Mesodermal cell (in vitro differentiated cells): ENCODE measurements at regions not wholly inside any gene's neighbourhood (a gene's known extent, or its start where the extent isn't known, plus 50 kb on each side); places are given as distances from the start of the nearest gene placed in this dataset.
"Not testable (repeated sequence)": the region's sequence is repeated elsewhere in the genome, so short reads cannot be mapped to it uniquely, and the experiment has no call there.

Source experiments
- H3K27ac ChIP-seq: 2 replicates; pipeline ENCODE4 v1.7.0; 2013; ENCODE audit warnings: mild to moderate bottlenecking, low read depth, low read length, moderate library complexity; ENCODE audit not compliant: severe bottlenecking
- H3K36me3 ChIP-seq: 2 replicates; pipeline ENCODE4 v1.7.1; 2013; ENCODE audit warnings: mild to moderate bottlenecking, low read length, moderate library complexity; ENCODE audit not compliant: control insufficient read depth, insufficient read depth
- H3K4me1 ChIP-seq: one replicate; pipeline ENCODE4 v1.7.1; 2013; ENCODE audit warnings: mild to moderate bottlenecking, low read length; ENCODE audit not compliant: insufficient read depth, control insufficient read depth, poor library complexity, severe bottlenecking
- H3K4me3 ChIP-seq: 2 replicates; pipeline ENCODE4 v1.7.0; 2013; ENCODE audit warnings: low read length, control low read depth, mild to moderate bottlenecking; ENCODE audit not compliant: insufficient read depth, poor library complexity, severe bottlenecking; ENCODE audit errors: extremely low read depth
- H3K9me3 ChIP-seq: 2 replicates; pipeline ENCODE4 v1.7.1; 2013; ENCODE audit warnings: mild to moderate bottlenecking, low read length, moderate library complexity; ENCODE audit not compliant: control insufficient read depth
- WGBS, 2 experiments: methylation state at CpG; one replicate each; pipeline ENCODE4 v1.1.5; 2013; ENCODE audit warnings: missing lambda C conversion rate in 2 of 2; ENCODE audit not compliant: insufficient coverage in 2 of 2; 5-methylcytosine and 5-hydroxymethylcytosine counted together

DNA sequence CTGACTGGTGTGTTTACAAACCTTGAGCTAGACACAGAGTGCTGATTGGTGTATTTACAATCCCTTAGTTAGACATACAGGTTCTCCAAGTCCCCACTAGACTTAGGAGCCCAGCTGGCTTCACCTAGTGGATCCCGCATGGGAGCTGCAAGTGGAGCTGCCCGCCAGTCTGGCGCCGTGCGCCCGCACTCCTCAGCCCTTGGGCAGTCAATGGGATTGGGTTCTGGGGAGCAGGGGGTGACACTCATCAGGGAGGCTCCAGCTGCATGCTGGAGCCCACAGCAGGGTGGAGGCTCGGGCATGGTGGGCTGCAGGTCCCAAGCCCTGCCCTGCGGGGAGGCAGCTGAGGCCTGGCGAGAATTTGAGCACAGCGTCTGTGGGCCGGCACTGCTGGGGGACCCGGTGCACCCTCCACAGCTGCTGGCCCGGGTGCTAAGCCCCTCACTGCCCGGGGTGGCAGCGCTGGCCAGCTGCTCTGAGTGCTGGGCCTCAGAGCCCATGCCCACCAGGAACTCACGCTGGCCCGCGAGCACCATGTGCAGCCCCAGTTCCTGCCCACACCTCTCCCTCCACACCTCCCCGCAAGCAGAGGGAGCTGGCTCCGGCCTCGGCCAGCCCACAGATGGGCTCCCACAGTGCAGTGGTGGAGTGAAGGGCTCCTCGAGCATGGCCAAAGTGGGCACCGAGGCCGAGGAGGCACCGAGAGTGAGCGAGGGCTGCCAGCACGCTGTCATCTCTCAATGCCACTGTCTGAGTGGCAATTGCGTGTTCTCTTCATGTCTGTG lies 290.6 kb upstream of the RGPD4 start:
- 92 to 95% methylated on average over 9 to 25 of the region's 28 CpGs for WGBS, 2 experiments
- H3K27ac ChIP-seq, H3K36me3 ChIP-seq, H3K9me3 ChIP-seq, H3K4me1 ChIP-seq, H3K4me3 ChIP-seq: not testable (repeated sequence)

DNA sequence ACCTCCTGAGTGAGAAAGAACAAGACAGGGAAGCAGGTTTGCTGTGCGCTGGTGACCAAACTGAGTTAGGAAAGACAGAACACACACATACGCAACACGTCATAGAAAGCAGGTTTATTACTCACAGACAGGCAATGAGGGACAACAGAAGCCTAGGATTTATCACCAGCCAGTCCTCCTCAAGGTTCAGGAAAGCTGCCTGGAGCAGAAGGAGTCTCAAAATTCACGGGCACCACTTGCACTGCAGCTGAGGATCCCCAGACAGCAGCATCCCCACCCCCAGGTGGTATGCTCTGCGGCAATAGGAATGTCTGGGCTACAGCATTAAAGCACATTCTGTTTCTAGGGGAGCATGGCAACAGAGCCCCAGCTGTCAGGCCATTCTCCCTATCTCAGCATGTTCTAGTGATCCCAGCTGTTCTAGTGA lies 284.4 kb upstream of the RGPD4 start:
- Histone ChIP-seq H3K4me3 (no peak overlapping the region), H3K36me3 (no peaks in the 10 kb centered on the region), H3K9me3 (no peaks in the 10 kb centered on the region), H3K27ac (no peak overlapping the region), H3K4me1 (no peaks in the 10 kb centered on the region)
- 75 to 83% methylated on average over 4 to 5 of the region's 5 CpGs for WGBS, 2 experiments

DNA sequence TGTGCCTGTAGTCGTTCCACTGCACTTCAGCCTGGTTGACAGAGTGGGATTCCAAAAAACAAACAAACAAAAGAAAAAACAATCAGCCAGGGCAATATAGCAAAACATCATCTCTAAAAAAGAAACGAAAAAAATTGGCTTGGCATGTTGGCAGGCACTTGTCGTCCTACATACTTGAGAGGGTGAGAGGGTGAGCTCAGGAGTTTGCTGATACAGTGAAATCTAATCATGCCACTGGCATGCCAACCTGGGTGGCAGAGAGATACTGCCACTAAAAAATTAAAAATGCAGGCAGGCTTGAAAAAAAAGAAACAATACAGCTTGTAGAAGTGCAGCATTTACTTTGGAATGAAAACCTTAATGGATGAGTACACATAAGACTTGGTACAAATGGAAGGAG lies 282.9 kb upstream of the RGPD4 start:
- Histone ChIP-seq H3K4me1 (no peaks in the 10 kb centered on the region), H3K27ac (no peak overlapping the region), H3K36me3 (no peaks in the 10 kb centered on the region), H3K4me3 (no peak overlapping the region), H3K9me3 (no peaks in the 10 kb centered on the region)
- WGBS, 2 experiments = 76% methylated on average over 2 of the region's 3 CpGs; no CpG with 5 or more reads in 1 of the 2 experiments

DNA sequence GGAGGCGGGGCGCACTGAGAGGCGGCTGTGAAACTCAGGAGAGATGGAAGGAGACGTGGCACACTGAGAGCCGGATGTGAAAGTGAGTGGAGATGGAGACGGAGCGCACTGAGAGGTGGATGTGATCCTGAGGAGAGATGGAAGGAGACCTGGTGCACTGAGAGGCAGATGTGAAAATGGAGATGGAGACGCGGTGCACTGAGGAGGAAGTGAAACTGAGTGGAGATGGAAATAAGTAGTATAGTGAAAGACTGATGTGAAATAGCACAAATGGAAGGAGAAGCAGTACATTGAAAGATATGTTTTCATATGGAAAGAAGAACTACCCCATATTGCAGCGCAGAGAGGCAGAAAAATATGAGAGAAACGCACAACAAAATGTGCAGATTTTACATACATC lies 281.6 kb upstream of the RGPD4 start:
- 88 to 96% methylated on average over 9 of the region's 11 CpGs for WGBS, 2 experiments
- no peak overlapping the region for H3K27ac ChIP-seq
- H3K4me3 ChIP-seq = no peak overlapping the region
- no peaks in the 10 kb centered on the region for H3K9me3 ChIP-seq
- no peaks in the 10 kb centered on the region for H3K36me3 ChIP-seq
- H3K4me1 ChIP-seq = no peaks in the 10 kb centered on the region

DNA sequence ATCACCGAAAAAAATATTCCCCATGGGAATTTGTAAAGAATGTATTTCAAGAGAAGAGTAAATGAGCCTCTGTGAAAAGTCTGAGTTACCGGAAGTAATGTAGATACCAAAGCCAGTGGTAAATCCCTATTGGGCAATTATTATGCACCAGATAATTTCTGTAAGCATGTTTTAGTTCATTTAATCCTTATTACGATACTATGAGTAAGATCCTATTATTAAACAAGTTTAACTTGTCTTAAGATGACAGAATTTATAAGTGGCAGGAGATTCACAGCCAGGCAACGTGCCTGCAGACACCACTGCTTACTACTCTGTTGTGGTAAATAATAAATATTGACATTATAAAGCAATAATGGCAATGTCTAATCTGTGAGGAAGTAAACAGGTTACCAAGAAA lies 280.8 kb upstream of the RGPD4 start:
- Histone ChIP-seq H3K4me3 (no peak overlapping the region), H3K9me3 (no peaks in the 10 kb centered on the region), H3K4me1 (no peaks in the 10 kb centered on the region), H3K36me3 (no peaks in the 10 kb centered on the region), H3K27ac (no peak overlapping the region)
- 86 to 100% methylated on average over 1 of the region's 4 CpGs for WGBS, 2 experiments

DNA sequence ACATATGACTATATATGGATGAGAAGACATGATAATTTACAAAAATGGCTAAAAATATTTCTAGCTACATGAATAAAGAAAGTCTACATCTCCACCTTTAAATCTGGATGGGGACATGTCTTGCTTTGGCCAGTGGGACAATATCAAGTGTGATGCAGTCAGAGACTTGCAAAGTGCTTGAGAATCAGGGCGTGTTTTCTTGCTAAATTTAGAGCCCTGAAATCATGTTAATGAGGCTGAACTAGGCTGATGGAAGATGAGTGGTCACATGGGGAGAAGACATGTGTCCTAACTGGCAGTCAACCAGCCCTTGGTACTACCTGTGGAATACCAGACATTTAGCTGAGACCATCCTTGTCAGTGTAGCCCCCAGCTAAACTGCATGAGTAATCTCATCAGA lies 278.5 kb upstream of the RGPD4 start:
- H3K9me3 ChIP-seq = no peaks in the 10 kb centered on the region
- 83 to 100% methylated on average over 1 of the region's 1 CpG for WGBS, 2 experiments
- no peaks in the 10 kb centered on the region for H3K36me3 ChIP-seq
- no peak overlapping the region for H3K4me3 ChIP-seq
- no peaks in the 10 kb centered on the region for H3K4me1 ChIP-seq
- H3K27ac ChIP-seq = no peak overlapping the region

DNA sequence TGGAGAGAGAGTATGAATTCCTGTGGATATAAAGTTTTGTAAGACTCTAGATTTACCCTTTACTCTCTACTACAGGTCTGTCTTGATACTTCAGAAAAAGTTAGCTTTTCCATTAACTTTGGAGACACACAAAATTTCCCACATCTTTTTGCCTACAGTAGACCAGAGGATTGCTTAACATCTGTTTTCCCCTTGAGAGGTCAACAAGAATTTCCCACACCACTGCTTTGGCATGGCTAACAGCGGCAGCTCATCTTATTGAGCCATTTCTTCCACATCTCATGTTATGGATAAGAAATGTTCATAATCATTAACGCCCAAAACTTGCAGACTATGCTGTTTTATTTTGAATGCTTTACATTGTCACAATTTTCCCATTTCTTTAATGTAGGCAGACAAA lies 273.6 kb upstream of the RGPD4 start:
- no CpG with 5 or more reads among the region's 2 CpGs for WGBS, 2 experiments
- Histone ChIP-seq H3K36me3 (no peaks in the 10 kb centered on the region), H3K9me3 (peaks cover 14% of the 10 kb centered on the region), H3K27ac (no peak overlapping the region), H3K4me3 (no peak overlapping the region), H3K4me1 (no peaks in the 10 kb centered on the region)

DNA sequence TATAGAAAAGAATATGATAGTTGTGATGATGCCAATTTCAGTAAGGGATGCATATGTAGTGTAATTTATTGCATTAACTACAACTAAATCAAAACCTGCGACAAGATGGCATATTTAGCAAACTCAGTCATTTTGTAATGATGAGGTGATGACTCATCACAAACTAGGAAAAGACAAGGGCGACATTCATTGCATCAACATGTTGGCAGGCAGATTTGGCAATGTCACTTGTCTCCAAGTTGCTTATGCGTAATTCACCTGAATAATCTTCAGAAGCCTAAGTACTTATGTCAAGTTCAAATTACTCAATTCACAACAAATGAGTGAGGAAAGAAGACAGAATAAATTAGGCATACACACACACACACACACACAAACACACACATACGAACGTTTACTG lies 273.2 kb upstream of the RGPD4 start:
- Histone ChIP-seq H3K9me3 (peaks cover 14% of the 10 kb centered on the region), H3K4me1 (no peaks in the 10 kb centered on the region), H3K27ac (no peak overlapping the region), H3K4me3 (no peak overlapping the region), H3K36me3 (no peaks in the 10 kb centered on the region)
- 83 to 100% methylated on average over 1 of the region's 5 CpGs for WGBS, 2 experiments

DNA sequence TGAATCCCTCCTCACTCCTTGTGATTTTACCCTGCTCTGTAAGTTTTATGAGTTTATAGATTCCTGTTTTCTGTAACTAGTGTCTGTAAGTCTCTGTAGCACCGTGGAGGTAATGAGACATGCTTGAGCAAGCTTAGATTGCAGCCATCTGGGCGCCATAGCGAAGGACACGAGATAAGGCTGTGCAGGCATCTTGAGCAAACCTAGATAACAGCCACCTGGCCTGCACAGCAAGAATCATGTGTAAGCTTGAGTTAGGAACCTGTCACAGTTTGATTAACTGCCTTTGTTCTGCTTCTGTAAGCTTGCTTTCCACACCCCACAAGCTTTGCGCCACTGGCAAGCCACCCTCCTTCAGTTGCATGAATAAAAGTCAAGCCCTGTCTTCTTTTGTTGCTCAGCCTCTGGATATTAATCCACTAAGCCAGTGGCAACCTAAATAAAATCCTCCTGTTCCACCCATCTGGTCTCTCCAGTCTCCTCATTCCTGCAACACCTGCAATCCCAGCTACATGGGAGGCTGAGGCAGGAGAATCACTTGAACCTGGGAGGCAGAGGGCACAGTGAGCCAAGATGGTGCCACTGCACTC lies 270.6 kb upstream of the RGPD4 start:
- no peak overlapping the region for H3K4me3 ChIP-seq
- no peaks in the 10 kb centered on the region for H3K36me3 ChIP-seq
- WGBS, 2 experiments = 90 to 92% methylated on average over 5 of the region's 5 CpGs
- H3K27ac ChIP-seq = no peak overlapping the region
- no peaks in the 10 kb centered on the region for H3K4me1 ChIP-seq
- peaks cover 14% of the 10 kb centered on the region for H3K9me3 ChIP-seq

DNA sequence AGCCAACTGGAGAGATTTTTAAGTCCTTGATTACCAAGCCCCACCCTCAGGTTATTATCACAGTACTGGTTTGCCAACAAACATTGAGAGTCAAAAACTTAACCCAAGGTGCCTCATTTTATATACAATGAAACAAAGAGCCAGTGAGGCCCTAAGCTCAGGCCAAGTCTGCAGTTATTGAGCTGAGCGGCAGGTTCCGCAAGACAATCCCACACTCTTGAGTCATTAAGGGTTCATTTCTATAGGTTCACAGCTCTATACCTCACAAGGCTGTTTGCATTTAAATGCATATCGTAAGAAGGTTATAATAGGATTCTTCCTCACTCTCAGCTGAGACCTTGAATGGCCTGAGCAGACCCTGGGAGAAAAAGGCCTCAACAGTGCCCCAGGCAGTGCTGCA lies 268.4 kb upstream of the RGPD4 start:
- H3K27ac ChIP-seq = no peak overlapping the region
- peaks cover 14% of the 10 kb centered on the region for H3K9me3 ChIP-seq
- no peak overlapping the region for H3K4me3 ChIP-seq
- WGBS, 2 experiments = 88 to 100% methylated on average over 2 to 3 of the region's 3 CpGs
- H3K4me1 ChIP-seq = no peaks in the 10 kb centered on the region
- H3K36me3 ChIP-seq = no peaks in the 10 kb centered on the region

DNA sequence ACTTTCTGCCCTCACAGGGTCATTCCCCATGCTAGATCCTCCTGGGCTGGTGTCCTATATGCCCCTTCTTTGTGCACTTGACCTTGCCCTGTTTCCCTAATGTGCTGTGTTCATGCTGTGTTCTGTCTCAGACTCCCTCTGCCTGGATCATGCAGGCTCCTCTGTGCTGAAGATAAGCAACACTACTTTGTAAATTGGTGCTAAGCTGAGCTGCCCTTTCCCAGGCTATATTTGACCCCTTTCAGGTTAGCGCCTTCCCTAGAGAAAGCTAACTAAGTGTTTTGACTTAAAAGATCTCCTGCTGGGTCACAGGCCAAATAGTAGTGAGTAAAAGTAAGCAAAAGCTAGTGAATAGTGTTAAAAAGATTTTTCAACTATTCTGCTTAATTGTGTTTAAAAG lies 257.2 kb upstream of the RGPD4 start:
- Histone ChIP-seq H3K36me3 (no peaks in the 10 kb centered on the region), H3K27ac (no peak overlapping the region), H3K9me3 (no peaks in the 10 kb centered on the region), H3K4me3 (no peak overlapping the region), H3K4me1 (no peaks in the 10 kb centered on the region)
- WGBS, 2 experiments = 70 to 88% methylated on average over 1 of the region's 1 CpG
